ENCODE measurements at regions not wholly inside any gene's neighbourhood (a gene's known extent, or its start where the extent isn't known, plus 50 kb on each side); places are given as distances from the start of the nearest gene placed in this dataset.
A peak's percentile ranks its signal among the peaks of the same experiment; 100 is the strongest.

DNA sequence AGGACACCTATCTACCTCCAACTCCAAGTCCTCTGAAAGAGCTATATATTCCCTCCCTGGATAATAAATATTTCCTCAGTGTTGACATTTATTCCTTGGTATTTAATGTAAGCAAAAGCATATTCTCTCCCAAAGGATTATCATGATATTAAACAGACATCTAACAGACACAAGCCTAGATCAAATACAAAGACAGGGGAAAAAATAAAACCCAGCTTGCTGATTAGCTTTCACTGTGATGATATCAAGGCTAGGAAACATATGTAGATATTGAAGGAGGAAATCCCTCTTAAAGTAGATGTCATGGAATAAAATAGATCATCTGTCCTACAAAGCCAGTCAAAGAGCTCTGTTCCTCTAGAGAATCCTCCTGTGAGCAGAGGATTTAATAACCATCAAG lies 95.2 kb downstream of the CRPPA start:
- ATAC-seq (no peak), DNase-seq (no peak)
- intact Hi-C loops (cut with DNase I, micrococcal nuclease) = no loop called here

DNA sequence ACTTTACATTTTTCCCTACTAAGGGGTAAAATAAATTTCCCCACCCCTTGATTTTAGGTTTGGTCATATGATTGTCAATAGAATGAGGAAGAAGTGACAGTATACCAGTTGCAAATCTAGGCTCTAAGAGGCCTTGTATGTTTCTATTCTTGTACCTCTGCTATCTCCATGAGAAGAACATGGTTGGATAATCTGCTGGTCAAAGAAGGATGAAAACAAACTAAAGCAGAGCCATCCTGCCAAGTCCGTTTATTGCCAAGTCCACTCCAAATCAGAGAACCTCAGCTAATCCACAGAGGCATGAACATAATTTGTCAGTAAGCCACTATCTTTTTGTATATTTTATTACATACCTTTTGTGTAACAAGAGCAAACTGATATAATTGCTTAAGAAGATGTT lies 98.0 kb downstream of the CRPPA start:
- intact Hi-C loops (cut with DNase I, micrococcal nuclease) = no loop called here
- no peak for ATAC-seq

GRCh38 chr7:16320099-16320660 lies 101.2 kb downstream of the CRPPA start:
- intact Hi-C loops (cut with DNase I, micrococcal nuclease) = no loop called here
- ATAC-seq (no peak), DNase-seq (no peak)

More for the DNA sequence above, 98.0 kb downstream of the CRPPA start:
- no peak for DNase-seq

- ATAC-seq (no peak), DNase-seq (no peak)
- intact Hi-C loops (cut with DNase I, micrococcal nuclease) = no loop called here
These were observed 102.1 kb downstream of the CRPPA start for GRCh38 chr7:16318989-16319915.

DNA sequence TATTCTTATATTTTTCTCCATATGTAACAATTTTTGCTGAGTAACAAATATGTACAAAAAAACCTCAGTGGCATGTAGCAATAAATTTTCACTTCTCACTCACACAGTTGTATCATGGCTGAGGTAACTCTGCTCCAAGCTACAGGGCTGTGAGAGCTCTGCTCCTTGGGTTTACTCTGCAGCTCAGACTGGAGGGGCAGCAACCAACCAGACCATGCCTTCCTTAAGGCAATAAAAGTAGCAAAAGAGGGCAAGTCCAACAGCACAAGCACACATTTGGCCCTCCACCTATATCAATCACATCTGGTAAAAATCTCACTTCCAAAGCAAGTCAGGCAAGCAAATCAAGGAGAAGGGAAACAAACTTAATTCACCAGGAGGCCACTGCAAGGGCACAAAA lies 102.9 kb downstream of the CRPPA start:
- no peak for ATAC-seq
- no peak for DNase-seq
- intact Hi-C loops (cut with DNase I, micrococcal nuclease) = no loop called here

DNA sequence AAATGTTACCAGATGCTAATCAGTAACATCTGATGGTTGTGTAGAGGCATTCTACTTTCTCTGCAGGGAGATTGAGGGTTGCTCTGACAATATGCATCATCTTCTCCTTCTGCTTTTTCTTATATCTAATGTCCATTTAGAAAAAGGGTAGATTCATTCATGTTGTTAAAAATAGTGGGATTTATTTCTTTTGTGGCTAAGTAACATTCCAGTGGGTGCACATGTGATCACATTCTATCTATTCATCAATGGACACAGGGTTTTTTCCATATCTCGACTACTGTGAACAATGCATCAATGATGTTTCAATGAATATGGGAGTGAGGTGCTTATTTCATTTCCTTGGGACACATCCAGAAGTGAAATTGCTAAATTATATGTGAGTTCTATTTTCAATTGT lies 103.9 kb downstream of the CRPPA start:
- intact Hi-C loops (cut with DNase I, micrococcal nuclease) = no loop called here
- DNase-seq = no peak
- no peak for ATAC-seq

GRCh38 chr7:16315280-16315679 lies 106.1 kb downstream of the CRPPA start:
- ATAC-seq = no peak
- DNase-seq = no peak
- intact Hi-C loops (cut with DNase I, micrococcal nuclease) = no loop called here

DNA sequence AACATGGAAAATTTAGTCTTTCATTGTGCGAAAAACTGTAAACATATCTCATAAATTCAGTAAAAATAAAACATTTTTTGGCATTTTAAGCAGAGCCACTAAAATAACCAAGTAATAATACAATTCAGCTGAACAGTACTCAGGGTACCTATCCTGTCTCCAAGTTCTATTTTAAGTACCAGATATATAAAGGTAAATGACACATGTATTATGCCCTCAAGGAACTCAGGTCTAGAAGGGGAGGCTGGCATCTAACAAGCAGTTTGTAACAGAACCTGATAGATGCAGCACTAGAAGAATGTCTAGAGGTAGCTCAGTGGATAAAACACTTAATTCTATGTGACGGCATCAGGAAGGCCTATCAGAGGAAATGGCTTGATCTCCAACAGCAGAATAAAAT lies 112.2 kb downstream of the CRPPA start:
- no peak for DNase-seq
- no peak for ATAC-seq
- intact Hi-C loops (cut with DNase I, micrococcal nuclease) = no loop called here

- DNase-seq (no peak), ATAC-seq (no peak)
- intact Hi-C loops (cut with DNase I, micrococcal nuclease) = no loop called here
These were observed 120.0 kb downstream of the CRPPA start for GRCh38 chr7:16301291-16301690.

GRCh38 chr7:16300361-16300895 lies 120.9 kb downstream of the CRPPA start:
- DNase-seq (no peak), ATAC-seq (no peak)
- intact Hi-C loops (cut with DNase I, micrococcal nuclease) = no loop called here

DNA sequence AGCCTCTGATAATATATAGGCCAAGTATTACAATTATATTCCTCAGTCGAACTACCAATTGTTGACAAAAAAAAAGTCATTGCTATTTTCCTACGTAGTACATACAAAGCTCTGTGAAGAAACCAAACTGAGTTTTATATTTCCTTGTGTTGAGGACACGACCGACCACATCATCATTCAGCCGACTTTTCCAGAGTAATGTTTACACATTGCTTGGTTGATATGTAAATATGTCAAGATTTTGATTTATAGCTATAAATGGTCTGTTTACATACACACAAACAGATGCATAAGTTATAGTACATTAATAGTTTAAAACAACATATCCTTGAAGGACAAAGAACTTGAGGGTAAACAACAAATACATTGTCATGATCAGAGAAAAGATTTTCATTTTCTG lies 121.5 kb downstream of the CRPPA start:
- ATAC-seq (no peak), DNase-seq (no peak)
- intact Hi-C loops (cut with DNase I, micrococcal nuclease) = no loop called here

DNA sequence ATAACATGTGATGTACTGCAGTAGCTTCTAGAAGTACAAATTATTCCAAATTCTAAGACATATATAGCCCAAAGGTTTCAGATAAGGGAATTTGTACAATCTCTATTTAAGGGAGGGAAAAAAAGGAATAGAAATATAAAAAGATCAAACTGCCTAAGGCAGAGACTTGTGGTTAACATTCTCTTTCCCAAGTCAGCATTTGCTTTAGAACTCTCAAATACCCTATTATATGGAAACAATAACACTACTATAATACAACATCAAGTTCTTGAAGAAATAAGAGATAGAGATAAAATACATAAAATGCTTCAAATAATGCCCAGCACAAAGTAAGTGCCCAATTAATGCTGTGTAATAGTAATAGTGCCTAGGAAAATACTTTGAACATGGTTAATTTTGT lies 123.1 kb downstream of the CRPPA start:
- no peak for DNase-seq
- intact Hi-C loops (cut with DNase I, micrococcal nuclease) = no loop called here
- no peak for ATAC-seq

DNA sequence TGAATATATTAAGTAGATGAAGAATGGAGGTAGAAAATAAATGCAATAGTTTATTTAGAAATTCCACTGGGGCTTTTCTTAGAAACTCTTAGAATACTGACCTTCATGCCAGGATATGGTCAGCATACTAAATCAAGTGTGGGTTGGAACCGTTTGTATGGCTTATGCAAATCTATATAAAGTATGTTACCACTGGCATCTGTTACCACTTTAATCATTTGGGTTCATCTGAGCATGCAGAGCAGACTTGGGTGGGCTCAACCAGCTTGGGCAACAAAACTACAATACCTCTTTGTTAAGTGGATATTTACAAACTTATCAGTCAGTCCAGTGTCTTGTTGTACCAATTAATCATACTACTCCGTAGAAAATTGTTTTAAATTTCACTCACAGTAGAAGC lies 125.8 kb downstream of the CRPPA start:
- DNase-seq = no peak
- intact Hi-C loops (cut with DNase I, micrococcal nuclease) = no loop called here
- ATAC-seq = no peak

- ATAC-seq (no peak), DNase-seq (no peak)
- intact Hi-C loops (cut with DNase I, micrococcal nuclease) = no loop called here
These were observed 127.5 kb downstream of the CRPPA start for GRCh38 chr7:16293669-16294425.

- ATAC-seq (no peak), DNase-seq (no peak)
- intact Hi-C loops (cut with DNase I, micrococcal nuclease) = no loop called here
These were observed 136.8 kb downstream of the CRPPA start for GRCh38 chr7:16284581-16284980.

DNA sequence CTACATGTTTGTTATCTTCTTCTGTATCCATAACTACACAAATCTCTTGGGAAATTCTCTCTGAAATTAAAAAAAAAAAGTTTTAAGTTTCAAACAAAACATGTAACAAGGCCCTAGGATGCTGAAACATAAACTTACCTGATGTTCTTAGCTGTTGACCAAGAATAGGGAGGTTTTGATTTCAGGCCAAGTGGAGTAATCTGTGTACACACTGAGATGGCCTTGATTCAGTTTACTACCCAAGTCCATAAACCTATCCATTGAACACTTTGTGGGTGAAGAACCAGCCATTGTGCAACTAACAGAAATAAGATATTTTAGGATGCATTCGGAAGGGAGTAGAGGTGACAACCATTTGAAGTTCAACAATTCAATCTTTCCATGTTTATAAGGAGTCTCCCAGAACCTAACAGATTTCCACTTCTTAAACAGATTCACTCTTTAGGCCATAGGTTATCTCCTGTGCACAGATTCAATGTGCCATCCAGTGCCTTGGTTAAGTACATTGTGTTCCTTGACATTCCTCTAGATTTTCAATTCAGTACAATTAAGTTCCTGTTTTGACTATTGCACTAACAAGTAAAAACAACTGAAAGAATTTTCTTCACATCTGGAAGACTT lies 143.1 kb downstream of the CRPPA start:
- peak; percentile 61 for ATAC-seq
- DNase-seq = no peak
- intact Hi-C loops (cut with DNase I, micrococcal nuclease) = no loop called here

DNA sequence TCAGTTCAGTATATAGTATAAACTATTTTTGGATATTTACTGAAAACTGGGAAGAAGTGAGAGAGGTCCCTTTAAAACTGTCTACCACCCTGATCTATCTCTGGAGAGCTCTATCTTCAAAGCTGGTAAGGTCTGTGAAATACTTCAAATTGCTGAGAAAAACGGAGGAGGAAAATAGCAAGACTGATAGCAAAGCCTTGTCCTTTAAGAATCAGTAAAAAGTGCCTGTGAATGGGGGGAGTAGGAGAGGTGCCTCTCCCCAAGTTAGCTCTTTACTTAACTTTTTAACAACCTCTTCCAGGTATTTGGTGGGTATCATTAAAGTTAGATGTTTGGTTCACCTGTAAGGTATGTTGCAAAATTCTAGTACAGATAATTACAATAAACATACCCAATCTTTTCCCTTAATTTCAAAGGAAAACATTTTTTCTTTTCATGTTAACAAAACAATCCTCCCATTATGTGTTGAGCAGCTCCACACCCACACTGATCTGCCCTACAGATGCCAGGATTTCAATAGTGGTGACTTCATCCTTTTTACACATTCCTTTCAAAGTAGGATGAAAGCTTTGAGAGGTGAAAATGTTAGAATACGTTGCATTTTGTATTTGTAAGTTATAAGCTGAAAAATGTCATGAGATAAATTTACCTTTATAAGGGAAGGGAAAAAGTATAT lies 149.2 kb downstream of the CRPPA start:
- no peak for ATAC-seq
- intact Hi-C loops (cut with DNase I, micrococcal nuclease) = no loop called here

DNA sequence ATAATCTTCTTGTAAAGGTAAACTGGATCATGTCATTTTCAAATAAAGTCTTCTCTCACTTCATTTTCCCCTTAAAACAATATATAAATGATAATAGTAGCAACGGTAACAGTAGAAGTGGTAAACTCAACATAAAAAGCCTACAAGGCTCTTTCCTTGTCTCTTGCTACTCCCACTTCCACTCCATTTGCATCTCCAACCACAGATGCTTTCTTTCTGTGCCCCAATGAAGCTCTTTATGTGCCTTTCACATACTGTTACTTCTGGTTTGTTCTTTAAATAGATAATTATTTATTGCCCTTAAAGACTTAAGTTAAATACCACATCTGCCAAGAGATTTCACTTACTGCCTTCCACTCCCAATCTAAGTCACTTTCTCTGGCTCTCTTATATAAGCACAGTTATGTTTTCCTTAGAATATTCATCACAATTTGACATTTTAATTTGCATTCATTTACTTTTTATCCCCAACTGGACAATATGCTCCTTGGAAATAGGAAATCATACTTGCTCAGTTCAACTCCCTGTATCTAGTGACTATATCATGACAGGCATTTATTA lies 149.9 kb downstream of the CRPPA start:
- DNase-seq = no peak
- intact Hi-C loops (cut with DNase I, micrococcal nuclease) = no loop called here
- no peak for ATAC-seq

More for the DNA sequence above, 149.2 kb downstream of the CRPPA start:
- no peak for DNase-seq
